ENCODE measurements at regions not wholly inside any gene's neighbourhood (a gene's known extent, or its start where the extent isn't known, plus 50 kb on each side); places are given as distances from the start of the nearest gene placed in this dataset.

DNA sequence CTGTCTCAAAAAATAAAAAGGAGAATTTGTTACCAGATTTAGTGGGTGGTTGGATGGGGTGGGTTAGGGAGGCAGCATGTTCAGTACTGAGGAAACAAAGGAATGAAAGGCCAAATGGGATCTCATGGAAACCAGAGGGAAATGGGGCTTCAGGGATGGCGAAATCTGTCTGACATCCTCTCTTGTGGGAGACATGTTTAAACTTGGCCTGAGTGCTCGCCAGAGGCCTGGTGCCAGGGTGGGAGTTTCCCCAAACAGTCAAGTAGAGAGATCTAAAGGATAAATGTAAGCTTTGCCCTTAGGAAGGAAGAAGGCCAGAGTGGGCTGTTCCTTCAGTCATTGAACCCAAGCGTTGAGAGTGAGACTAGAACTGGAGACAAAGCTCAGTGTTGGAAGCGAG is 61.9 kb upstream of the AKIRIN2 start:
- Histone ChIP-seq H4K20me1 (ENCODE audit: insufficient read depth, low read length) (no peaks in the 10 kb centered on the region), H3K36me3 (ENCODE audit: insufficient read depth, low read length) (no peaks in the 10 kb centered on the region), H3K4me1 (ENCODE audit: insufficient read depth, low read length, poor library complexity, severe bottlenecking) (peaks cover 6% of the 10 kb centered on the region), H3K9me3 (ENCODE audit: low read length) (no peaks in the 10 kb centered on the region), H2AFZ (ENCODE audit: low read length) (no peak overlapping the region), H3K4me2 (ENCODE audit: low read length) (no peak overlapping the region), H3K27ac (ENCODE audit: low read depth, low read length, poor library complexity, severe bottlenecking) (no peak overlapping the region), H3K79me2 (ENCODE audit: insufficient read depth, low read depth, low read length) (no peaks in the 10 kb centered on the region), H3K9me2 (ENCODE audit: insufficient read depth, low read length) (no peaks in the 10 kb centered on the region), H3K4me3 (ENCODE audit: low read depth, low read length, poor library complexity, severe bottlenecking) (no peak overlapping the region)
- TF ChIP-seq, protein P1, sequence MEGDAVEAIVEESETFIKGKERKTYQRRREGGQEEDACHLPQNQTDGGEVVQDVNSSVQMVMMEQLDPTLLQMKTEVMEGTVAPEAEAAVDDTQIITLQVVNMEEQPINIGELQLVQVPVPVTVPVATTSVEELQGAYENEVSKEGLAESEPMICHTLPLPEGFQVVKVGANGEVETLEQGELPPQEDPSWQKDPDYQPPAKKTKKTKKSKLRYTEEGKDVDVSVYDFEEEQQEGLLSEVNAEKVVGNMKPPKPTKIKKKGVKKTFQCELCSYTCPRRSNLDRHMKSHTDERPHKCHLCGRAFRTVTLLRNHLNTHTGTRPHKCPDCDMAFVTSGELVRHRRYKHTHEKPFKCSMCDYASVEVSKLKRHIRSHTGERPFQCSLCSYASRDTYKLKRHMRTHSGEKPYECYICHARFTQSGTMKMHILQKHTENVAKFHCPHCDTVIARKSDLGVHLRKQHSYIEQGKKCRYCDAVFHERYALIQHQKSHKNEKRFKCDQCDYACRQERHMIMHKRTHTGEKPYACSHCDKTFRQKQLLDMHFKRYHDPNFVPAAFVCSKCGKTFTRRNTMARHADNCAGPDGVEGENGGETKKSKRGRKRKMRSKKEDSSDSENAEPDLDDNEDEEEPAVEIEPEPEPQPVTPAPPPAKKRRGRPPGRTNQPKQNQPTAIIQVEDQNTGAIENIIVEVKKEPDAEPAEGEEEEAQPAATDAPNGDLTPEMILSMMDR (conservative IDR thresholded peaks at IDR 0.05; ENCODE audit: low read length), result no peak
- TF ChIP-seq EZH2phosphoT487 (IDR thresholded peaks at IDR 0.05; ENCODE audit: borderline replicate concordance, low read depth, low read length), result no peak
- ChIA-PET CTCF (ENCODE audit: unreplicated experiment) (no interaction called here), POLR2A (interaction anchor here (0.7 to 1.4 kb wide), 2 partner anchors 9 kb away, joined by 3 read pairs; no protein-coding TSS in a partner anchor)
- intact Hi-C loops (cut with micrococcal nuclease; ENCODE audit: unreplicated experiment), result no loop called here
- no TSS peak for BruUV-seq (replicated peaks)
- no peak for DNase-seq (ENCODE audit: low spot score)

DNA sequence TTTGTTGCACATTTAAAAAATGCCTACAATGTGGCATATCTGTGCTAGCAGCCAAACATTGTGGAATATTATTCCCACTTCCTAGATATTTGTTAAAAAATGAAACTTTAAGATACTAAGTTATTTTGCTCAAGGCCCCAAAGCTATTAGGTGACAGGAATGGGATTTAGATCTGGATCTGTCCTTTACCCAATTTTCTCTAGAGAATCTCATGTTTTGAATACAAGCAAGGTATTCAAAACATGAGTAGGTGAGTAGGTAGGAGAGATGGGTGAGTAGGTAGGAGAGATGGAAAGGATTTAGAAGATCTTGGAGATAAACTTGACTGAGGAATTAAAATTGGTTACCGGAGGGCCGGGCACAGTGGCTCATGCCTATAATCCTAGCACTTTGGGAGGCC is 61.2 kb upstream of the AKIRIN2 start:
- intact Hi-C loops (cut with micrococcal nuclease; ENCODE audit: unreplicated experiment), result no loop called here
- BruUV-seq (replicated peaks), result no TSS peak
- H3K36me3 ChIP-seq (ENCODE audit: insufficient read depth, low read length), result no peaks in the 10 kb centered on the region
- H3K4me3 ChIP-seq (ENCODE audit: low read depth, low read length, poor library complexity, severe bottlenecking), result no peak overlapping the region
- H4K20me1 ChIP-seq (ENCODE audit: insufficient read depth, low read length), result no peaks in the 10 kb centered on the region
- peaks cover 8% of the 10 kb centered on the region for H3K4me1 ChIP-seq (ENCODE audit: insufficient read depth, low read length, poor library complexity, severe bottlenecking)
- no peaks in the 10 kb centered on the region for H3K9me2 ChIP-seq (ENCODE audit: insufficient read depth, low read length)
- no peak for DNase-seq (ENCODE audit: low spot score)
- CTCF ChIA-PET (ENCODE audit: unreplicated experiment), result no interaction called here
- no peak overlapping the region for H3K4me2 ChIP-seq (ENCODE audit: low read length)
- H3K79me2 ChIP-seq (ENCODE audit: insufficient read depth, low read depth, low read length), result no peaks in the 10 kb centered on the region
- no peaks in the 10 kb centered on the region for H3K9me3 ChIP-seq (ENCODE audit: low read length)
- H2AFZ ChIP-seq (ENCODE audit: low read length), result no peak overlapping the region
- TF ChIP-seq, protein P1 (conservative IDR thresholded peaks at IDR 0.05; ENCODE audit: low read length), result no peak
- no peak for TF ChIP-seq EZH2phosphoT487 (IDR thresholded peaks at IDR 0.05; ENCODE audit: borderline replicate concordance, low read depth, low read length)
- POLR2A ChIA-PET, result no interaction called here
- no peak overlapping the region for H3K27ac ChIP-seq (ENCODE audit: low read depth, low read length, poor library complexity, severe bottlenecking)

DNA sequence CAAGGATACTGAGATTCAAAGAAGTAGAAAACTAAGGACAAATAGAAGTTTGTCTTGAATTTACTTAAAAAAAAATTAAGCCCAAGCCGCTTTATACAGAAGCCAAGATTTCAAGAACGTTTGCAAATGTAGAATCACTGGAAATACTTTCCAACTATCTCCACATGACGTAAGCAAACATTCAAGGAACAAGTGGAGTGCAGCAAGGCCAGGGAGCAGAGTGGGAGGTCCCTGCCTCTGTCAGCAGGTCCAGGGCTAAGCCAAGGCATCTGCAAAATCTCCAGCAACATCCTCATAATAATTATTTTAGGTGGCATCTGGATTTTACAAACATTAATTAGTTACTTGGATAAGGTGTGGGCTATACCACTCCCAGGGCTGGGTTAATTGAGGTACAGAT is 60.1 kb upstream of the AKIRIN2 start:
- BruUV-seq (replicated peaks), result no TSS peak
- Histone ChIP-seq H3K27ac (ENCODE audit: low read depth, low read length, poor library complexity, severe bottlenecking) (no peak overlapping the region), H3K9me3 (ENCODE audit: low read length) (no peaks in the 10 kb centered on the region), H3K9me2 (ENCODE audit: insufficient read depth, low read length) (no peaks in the 10 kb centered on the region), H2AFZ (ENCODE audit: low read length) (no peak overlapping the region), H4K20me1 (ENCODE audit: insufficient read depth, low read length) (no peaks in the 10 kb centered on the region), H3K4me1 (ENCODE audit: insufficient read depth, low read length, poor library complexity, severe bottlenecking) (peaks cover 18% of the 10 kb centered on the region), H3K4me3 (ENCODE audit: low read depth, low read length, poor library complexity, severe bottlenecking) (no peak overlapping the region), H3K4me2 (ENCODE audit: low read length) (no peak overlapping the region), H3K79me2 (ENCODE audit: insufficient read depth, low read depth, low read length) (no peaks in the 10 kb centered on the region), H3K36me3 (ENCODE audit: insufficient read depth, low read length) (no peaks in the 10 kb centered on the region)
- TF ChIP-seq, protein P1 (conservative IDR thresholded peaks at IDR 0.05; ENCODE audit: low read length), result no peak
- no peak for TF ChIP-seq EZH2phosphoT487 (IDR thresholded peaks at IDR 0.05; ENCODE audit: borderline replicate concordance, low read depth, low read length)
- ChIA-PET POLR2A (no interaction called here), CTCF (ENCODE audit: unreplicated experiment) (no interaction called here)
- intact Hi-C loops (cut with micrococcal nuclease; ENCODE audit: unreplicated experiment), result no loop called here
- no peak for DNase-seq (ENCODE audit: low spot score)
